Osteoblast (primary cell): ENCODE measurements at regions not wholly inside any gene's neighbourhood (a gene's known extent, or its start where the extent isn't known, plus 50 kb on each side); places are given as distances from the start of the nearest gene placed in this dataset.

Experiments
- DNase-seq: peaks from one replicate; pipeline ENCODE4 v3.0.0; 2011; ENCODE audit warnings: low spot score, mixed read lengths; ENCODE audit not compliant: insufficient read length; ENCODE audit errors: missing footprints
- H2AFZ ChIP-seq: 2 replicates; pipeline ENCODE4 v1.6.0; 2011; ENCODE audit warnings: mild to moderate bottlenecking, low read length
- H3K27ac ChIP-seq: 2 replicates; pipeline ENCODE4 v1.5.1; 2011; ENCODE audit warnings: mild to moderate bottlenecking, low read depth, low read length, moderate library complexity
- H3K27me3 ChIP-seq: 2 replicates; pipeline ENCODE4 v1.6.0; 2012; ENCODE audit warnings: mild to moderate bottlenecking, control low read depth, inconsistent platforms, low read length, moderate library complexity; ENCODE audit not compliant: insufficient read depth
- H3K36me3 ChIP-seq: 2 replicates; pipeline ENCODE4 v1.5.1; 2011; ENCODE audit warnings: mild to moderate bottlenecking, low read length, control low read depth, moderate library complexity; ENCODE audit not compliant: insufficient read depth
- H3K4me1 ChIP-seq: 2 replicates; pipeline ENCODE4 v1.5.1; 2011; ENCODE audit warnings: mild to moderate bottlenecking, low read length, control low read depth, moderate library complexity; ENCODE audit not compliant: insufficient read depth
- H3K4me2 ChIP-seq: 2 replicates; pipeline ENCODE4 v1.6.0; 2011; ENCODE audit warnings: mild to moderate bottlenecking, low read length; ENCODE audit not compliant: insufficient read depth
- H3K4me3 ChIP-seq: fragments of 200-600 bp; sonication (generic); 3 replicates; pipeline ENCODE4 v1.5.1; 2012; ENCODE audit warnings: mild to moderate bottlenecking, low read length, inconsistent platforms; ENCODE audit not compliant: insufficient read depth
- H3K79me2 ChIP-seq: 2 replicates; pipeline ENCODE4 v1.6.0; 2012; ENCODE audit warnings: mild to moderate bottlenecking, low read length, control low read depth, inconsistent platforms; ENCODE audit not compliant: insufficient read depth
- H3K9me3 ChIP-seq: 2 replicates; pipeline ENCODE4 v1.5.1; 2011; ENCODE audit warnings: low read depth, low read length, control low read depth
- H4K20me1 ChIP-seq: 2 replicates; pipeline ENCODE4 v1.6.0; 2012; ENCODE audit warnings: mild to moderate bottlenecking, low read length, control low read depth; ENCODE audit not compliant: insufficient read depth
- CTCF ChIP-seq: IDR thresholded peaks from 2 replicates; pipeline ENCODE4 v1.5.1; 2011; ENCODE audit warnings: mild to moderate bottlenecking, low read depth, low read length, moderate library complexity; ENCODE audit errors: extremely low read depth

- Histone ChIP-seq H3K4me2 (no peak overlapping the region), H2AFZ (no peak overlapping the region), H3K36me3 (no peaks in the 10 kb centered on the region), H3K79me2 (no peaks in the 10 kb centered on the region), H3K9me3 (no peaks in the 10 kb centered on the region), H3K4me1 (no peaks in the 10 kb centered on the region), H3K27ac (no peak overlapping the region), H3K4me3 (no peak overlapping the region), H4K20me1 (no peaks in the 10 kb centered on the region), H3K27me3 (peaks cover 3% of the 10 kb centered on the region)
- DNase-seq, result no peak
- TF ChIP-seq CTCF, result no peak
Observed at GRCh38 chr16:79954921-79955705, 354.6 kb upstream of the MAF start.

- Histone ChIP-seq H3K4me3 (no peak overlapping the region), H3K9me3 (no peaks in the 10 kb centered on the region), H3K4me1 (no peaks in the 10 kb centered on the region), H4K20me1 (no peaks in the 10 kb centered on the region), H3K27ac (no peak overlapping the region), H3K4me2 (no peak overlapping the region), H2AFZ (no peak overlapping the region), H3K36me3 (no peaks in the 10 kb centered on the region), H3K79me2 (no peaks in the 10 kb centered on the region), H3K27me3 (peaks cover 3% of the 10 kb centered on the region)
- TF ChIP-seq CTCF, result no peak
- DNase-seq, result no peak
Observed at GRCh38 chr16:79950932-79951719, 350.6 kb upstream of the MAF start.

- TF ChIP-seq CTCF, result no peak
- Histone ChIP-seq H3K4me1 (peaks cover 1% of the 10 kb centered on the region), H3K9me3 (no peaks in the 10 kb centered on the region), H3K27me3 (peaks cover 3% of the 10 kb centered on the region), H3K79me2 (no peaks in the 10 kb centered on the region), H3K4me3 (no peak overlapping the region), H3K36me3 (no peaks in the 10 kb centered on the region), H3K4me2 (no peak overlapping the region), H4K20me1 (no peaks in the 10 kb centered on the region), H3K27ac (no peak overlapping the region), H2AFZ (no peak overlapping the region)
- DNase-seq, result no peak
Observed at GRCh38 chr16:79949417-79949816, 348.9 kb upstream of the MAF start.

- H4K20me1 ChIP-seq, result no peaks in the 10 kb centered on the region
- no peak for TF ChIP-seq CTCF
- H3K27ac ChIP-seq, result no peak overlapping the region
- H3K4me3 ChIP-seq, result no peak overlapping the region
- no peak overlapping the region for H3K4me2 ChIP-seq
- no peaks in the 10 kb centered on the region for H3K79me2 ChIP-seq
- H3K27me3 ChIP-seq, result peaks cover 3% of the 10 kb centered on the region
- H3K9me3 ChIP-seq, result no peaks in the 10 kb centered on the region
- no peak overlapping the region for H2AFZ ChIP-seq
- H3K4me1 ChIP-seq, result peaks cover 7% of the 10 kb centered on the region
- no peak for DNase-seq
- no peaks in the 10 kb centered on the region for H3K36me3 ChIP-seq
Observed at GRCh38 chr16:79947771-79948170, 347.2 kb upstream of the MAF start.
